Spinal cord (tissue), 9 donors: ENCODE measurements at regions not wholly inside any gene's neighbourhood (a gene's known extent, or its start where the extent isn't known, plus 50 kb on each side); places are given as distances from the start of the nearest gene placed in this dataset.

ENCODE experiments used
- DNase-seq, 6 donors: peaks; one replicate each; pipeline versions ENCODE4 v3.0.0 to v3.0.0-alpha.2; 2013 to 2015; ENCODE audit warnings: low spot score in 6 of 6, low read depth in 4 of 6
- H3K27ac ChIP-seq: one replicate; pipeline ENCODE4 v1.5.1; 2013; ENCODE audit warnings: low read depth, low read length, control low read depth
- H3K27me3 ChIP-seq: one replicate; pipeline ENCODE4 v1.6.1; 2013; ENCODE audit warnings: low read length; ENCODE audit not compliant: control insufficient read depth, insufficient read depth
- H3K36me3 ChIP-seq: one replicate; pipeline ENCODE4 v1.6.1; 2013; ENCODE audit warnings: low read length; ENCODE audit not compliant: control insufficient read depth, insufficient read depth
- H3K4me1 ChIP-seq: one replicate; pipeline ENCODE4 v1.6.1; 2013; ENCODE audit warnings: low read length; ENCODE audit not compliant: control insufficient read depth, insufficient read depth
- H3K4me3 ChIP-seq: one replicate; pipeline ENCODE4 v1.5.1; 2013; ENCODE audit warnings: low read depth, low read length, control low read depth
- H3K9me3 ChIP-seq: one replicate; pipeline ENCODE4 v1.6.1; 2013; ENCODE audit warnings: low read length; ENCODE audit not compliant: control insufficient read depth, insufficient read depth
- WGBS: methylation state at CpG from one replicate; pipeline ENCODE4 v1.1.5; 2013; ENCODE audit warnings: missing lambda C conversion rate; ENCODE audit not compliant: insufficient coverage; 5-methylcytosine and 5-hydroxymethylcytosine counted together
- donor health status: healthy.

GRCh38 chr10:128861018-128861901 lies 605.8 kb upstream of the MGMT start:
- Histone ChIP-seq H3K27me3 (no peaks in the 10 kb centered on the region), H3K4me3 (no peak overlapping the region), H3K36me3 (no peaks in the 10 kb centered on the region), H3K4me1 (peaks cover 7% of the 10 kb centered on the region), H3K27ac (no peak overlapping the region), H3K9me3 (no peaks in the 10 kb centered on the region)
- 93% methylated on average over 10 of the region's 15 CpGs for WGBS
- DNase-seq = no peak

- no peaks in the 10 kb centered on the region for H3K27me3 ChIP-seq
- H3K4me3 ChIP-seq = no peak overlapping the region
- no peaks in the 10 kb centered on the region for H3K9me3 ChIP-seq
- H3K4me1 ChIP-seq = peaks cover 11% of the 10 kb centered on the region
- WGBS = 94% methylated on average over 4 of the region's 6 CpGs
- H3K27ac ChIP-seq = no peak overlapping the region
- no peak for DNase-seq
- H3K36me3 ChIP-seq = no peaks in the 10 kb centered on the region
Observed at GRCh38 chr10:128863411-128863810, 603.6 kb upstream of the MGMT start.

GRCh38 chr10:128863823-128864405 lies 603.1 kb upstream of the MGMT start:
- no peaks in the 10 kb centered on the region for H3K36me3 ChIP-seq
- no peaks in the 10 kb centered on the region for H3K27me3 ChIP-seq
- peaks cover 16% of the 10 kb centered on the region for H3K4me1 ChIP-seq
- H3K4me3 ChIP-seq = no peak overlapping the region
- no peak overlapping the region for H3K27ac ChIP-seq
- DNase-seq = no peak
- H3K9me3 ChIP-seq = no peaks in the 10 kb centered on the region
- WGBS = 96% methylated on average over 6 of the region's 8 CpGs

- H3K4me3 ChIP-seq = no peak overlapping the region
- no peaks in the 10 kb centered on the region for H3K9me3 ChIP-seq
- peaks cover 18% of the 10 kb centered on the region for H3K4me1 ChIP-seq
- H3K27ac ChIP-seq = no peak overlapping the region
- H3K27me3 ChIP-seq = no peaks in the 10 kb centered on the region
- H3K36me3 ChIP-seq = no peaks in the 10 kb centered on the region
- no peak for DNase-seq
- 95% methylated on average over 10 of the region's 13 CpGs for WGBS
Observed at GRCh38 chr10:128864554-128865295, 602.3 kb upstream of the MGMT start.

- peak in 2 of 6 donors; percentile 44 to 53 for DNase-seq
Observed at GRCh38 chr10:128865436-128866195, 601.4 kb upstream of the MGMT start.

GRCh38 chr10:128866551-128866950 lies 600.5 kb upstream of the MGMT start:
- Histone ChIP-seq H3K27me3 (no peaks in the 10 kb centered on the region), H3K9me3 (no peaks in the 10 kb centered on the region), H3K36me3 (no peaks in the 10 kb centered on the region), H3K27ac (no peak overlapping the region), H3K4me3 (no peak overlapping the region), H3K4me1 (peaks cover 18% of the 10 kb centered on the region)
- 100% methylated on average over 1 of the region's 5 CpGs for WGBS
- DNase-seq = no peak

More at GRCh38 chr10:128865436-128866195, 601.4 kb upstream of the MGMT start:
- Histone ChIP-seq H3K4me1 (peaks cover 18% of the 10 kb centered on the region), H3K27me3 (no peaks in the 10 kb centered on the region), H3K9me3 (no peaks in the 10 kb centered on the region), H3K36me3 (no peaks in the 10 kb centered on the region), H3K27ac (no peak overlapping the region), H3K4me3 (no peak overlapping the region)
- 59% methylated on average over 11 of the region's 14 CpGs for WGBS

- H3K27ac ChIP-seq = no peak overlapping the region
- peak in 1 of 6 donors; percentile 65 for DNase-seq
- no CpG with 5 or more reads among the region's 8 CpGs for WGBS
- H3K27me3 ChIP-seq = no peaks in the 10 kb centered on the region
- H3K36me3 ChIP-seq = no peaks in the 10 kb centered on the region
- H3K4me1 ChIP-seq = peaks cover 18% of the 10 kb centered on the region
- no peaks in the 10 kb centered on the region for H3K9me3 ChIP-seq
- H3K4me3 ChIP-seq = no peak overlapping the region
Observed at GRCh38 chr10:128867210-128867609, 599.8 kb upstream of the MGMT start.

GRCh38 chr10:128867819-128868218 lies 599.2 kb upstream of the MGMT start:
- 94% methylated on average over 6 of the region's 8 CpGs for WGBS
- H3K4me1 ChIP-seq = peaks cover 18% of the 10 kb centered on the region

GRCh38 chr10:128868481-128868880 lies 598.6 kb upstream of the MGMT start:
- no peak overlapping the region for H3K27ac ChIP-seq
- H3K36me3 ChIP-seq = no peaks in the 10 kb centered on the region
- H3K4me3 ChIP-seq = no peak overlapping the region
- WGBS = 94% methylated on average over 3 of the region's 3 CpGs
- no peak for DNase-seq
- no peaks in the 10 kb centered on the region for H3K9me3 ChIP-seq
- peaks cover 18% of the 10 kb centered on the region for H3K4me1 ChIP-seq
- no peaks in the 10 kb centered on the region for H3K27me3 ChIP-seq

More at GRCh38 chr10:128867819-128868218, 599.2 kb upstream of the MGMT start:
- Histone ChIP-seq H3K27me3 (no peaks in the 10 kb centered on the region), H3K27ac (no peak overlapping the region), H3K4me3 (no peak overlapping the region), H3K36me3 (no peaks in the 10 kb centered on the region), H3K9me3 (no peaks in the 10 kb centered on the region)
- no peak for DNase-seq
